Endodermal cell (in vitro differentiated cells): ENCODE measurements at regions not wholly inside any gene's neighbourhood (a gene's known extent, or its start where the extent isn't known, plus 50 kb on each side); places are given as distances from the start of the nearest gene placed in this dataset.

Experiments
- DNase-seq: peaks from one replicate; pipeline ENCODE4 v3.0.0-alpha.2; 2017
- H3K27ac ChIP-seq: 2 replicates; pipeline ENCODE4 v1.5.1; 2013; ENCODE audit warnings: mild to moderate bottlenecking, low read depth, low read length, moderate library complexity
- H3K27me3 ChIP-seq: 2 replicates; pipeline ENCODE4 v1.6.1; 2013; ENCODE audit warnings: mild to moderate bottlenecking, low read length, moderate library complexity; ENCODE audit not compliant: insufficient read depth, control insufficient read depth, poor library complexity, severe bottlenecking
- H3K36me3 ChIP-seq: 2 replicates; pipeline ENCODE4 v1.7.0; 2013; ENCODE audit warnings: mild to moderate bottlenecking, low read length, moderate library complexity; ENCODE audit not compliant: control insufficient read depth, insufficient read depth
- H3K4me1 ChIP-seq: one replicate; pipeline ENCODE4 v1.7.0; 2013; ENCODE audit warnings: low read length; ENCODE audit not compliant: control insufficient read depth, insufficient read depth
- H3K4me3 ChIP-seq: 2 replicates; pipeline ENCODE4 v1.5.1; 2013; ENCODE audit warnings: mild to moderate bottlenecking, low read length, moderate library complexity
- H3K9ac ChIP-seq: 2 replicates; pipeline ENCODE4 v1.6.1; 2013; ENCODE audit warnings: mild to moderate bottlenecking, low read length, moderate library complexity; ENCODE audit not compliant: poor library complexity, severe bottlenecking; ENCODE audit errors: extremely low read depth
- H3K9me3 ChIP-seq: 2 replicates; pipeline ENCODE4 v1.6.1; 2013; ENCODE audit warnings: mild to moderate bottlenecking, low read length, moderate library complexity; ENCODE audit not compliant: control insufficient read depth
- H3K27ac Mint-ChIP-seq: 2 replicates; pipeline ENCODE4 v1.8.0; 2020; ENCODE audit warnings: mixed read lengths
- H3K27me3 Mint-ChIP-seq: 2 replicates; pipeline ENCODE4 v1.8.0; 2021; ENCODE audit warnings: mild to moderate bottlenecking, mixed read lengths; ENCODE audit not compliant: insufficient read depth
- H3K36me3 Mint-ChIP-seq: 2 replicates; pipeline ENCODE4 v1.8.0; 2020; ENCODE audit warnings: low read depth, mixed read lengths
- H3K4me1 Mint-ChIP-seq: 2 replicates; pipeline ENCODE4 v1.8.0; 2020; ENCODE audit warnings: mixed read lengths
- H3K4me3 Mint-ChIP-seq: 2 replicates; pipeline ENCODE4 v1.8.0; 2020; ENCODE audit warnings: mild to moderate bottlenecking, moderate library complexity, mixed read lengths
- H3K9me3 Mint-ChIP-seq: 2 replicates; pipeline ENCODE4 v1.8.0; 2020; ENCODE audit warnings: mild to moderate bottlenecking, mixed read lengths
- CTCF ChIP-seq: fragments of 200-600 bp; sonication (generic); conservative IDR thresholded peaks from 2 replicates; pipeline ENCODE4 v1.5.0; 2021; ENCODE audit warnings: antibody characterized with exemption, mild to moderate bottlenecking
- WGBS, 2 experiments: methylation state at CpG; one replicate each; pipeline versions ENCODE4 v1.1.5 to v1.1.7; 2013; ENCODE audit warnings: missing lambda C conversion rate in 2 of 2, mixed read lengths in 1 of 2; ENCODE audit not compliant: insufficient coverage in 1 of 2, insufficient read length in 1 of 2; 5-methylcytosine and 5-hydroxymethylcytosine counted together

- H3K27ac Mint-ChIP-seq = no peak overlapping the region
- no peak overlapping the region for H3K4me3 Mint-ChIP-seq
- 96 to 100% methylated on average over 3 to 4 of the region's 4 CpGs for WGBS, 2 experiments
- no peaks in the 10 kb centered on the region for H3K36me3 Mint-ChIP-seq
- H3K4me1 Mint-ChIP-seq = peaks cover 28% of the 10 kb centered on the region
- no peaks in the 10 kb centered on the region for H3K27me3 Mint-ChIP-seq
- H3K27me3 ChIP-seq = no peaks in the 10 kb centered on the region
- H3K9ac ChIP-seq = no peak overlapping the region
- H3K36me3 ChIP-seq = no peaks in the 10 kb centered on the region
- TF ChIP-seq CTCF = no peak
- no peaks in the 10 kb centered on the region for H3K9me3 Mint-ChIP-seq
- no peak overlapping the region for H3K4me3 ChIP-seq
- DNase-seq = no peak
- H3K4me1 ChIP-seq = peaks cover 17% of the 10 kb centered on the region
- no peak overlapping the region for H3K27ac ChIP-seq
- H3K9me3 ChIP-seq = no peaks in the 10 kb centered on the region
These were observed 498.4 kb downstream of the PCNX1 start for GRCh38 chr14:71405676-71406075.

GRCh38 chr14:71408362-71409030, 501.2 kb downstream of the PCNX1 start:
- peaks cover 30% of the 10 kb centered on the region for H3K4me1 Mint-ChIP-seq
- no peak for TF ChIP-seq CTCF
- no peak for DNase-seq
- Histone ChIP-seq H3K9me3 (no peaks in the 10 kb centered on the region), H3K4me1 (peaks cover 19% of the 10 kb centered on the region), H3K36me3 (peaks cover 5% of the 10 kb centered on the region), H3K27ac (no peak overlapping the region), H3K4me3 (peak overlapping the region; percentile 42), H3K9ac (no peak overlapping the region), H3K27me3 (no peaks in the 10 kb centered on the region)
- H3K9me3 Mint-ChIP-seq = peaks cover 3% of the 10 kb centered on the region
- peak overlapping the region; percentile 35 for H3K27ac Mint-ChIP-seq
- no peaks in the 10 kb centered on the region for H3K27me3 Mint-ChIP-seq
- no peak overlapping the region for H3K4me3 Mint-ChIP-seq
- WGBS, 2 experiments = 77 to 87% methylated on average over 3 to 7 of the region's 7 CpGs
- H3K36me3 Mint-ChIP-seq = peaks cover 12% of the 10 kb centered on the region

- Histone ChIP-seq H3K4me1 (peaks cover 19% of the 10 kb centered on the region), H3K27me3 (no peaks in the 10 kb centered on the region), H3K9me3 (no peaks in the 10 kb centered on the region), H3K36me3 (peaks cover 7% of the 10 kb centered on the region), H3K9ac (no peak overlapping the region), H3K4me3 (no peak overlapping the region), H3K27ac (no peak overlapping the region)
- TF ChIP-seq CTCF = no peak
- Mint-ChIP-seq H3K36me3 (peaks cover 15% of the 10 kb centered on the region), H3K4me3 (no peak overlapping the region), H3K9me3 (peaks cover 3% of the 10 kb centered on the region), H3K27me3 (no peaks in the 10 kb centered on the region), H3K4me1 (peaks cover 30% of the 10 kb centered on the region), H3K27ac (no peak overlapping the region)
- no peak for DNase-seq
- WGBS, 2 experiments = 84 to 85% methylated on average over 4 to 5 of the region's 5 CpGs
These were observed 503.5 kb downstream of the PCNX1 start for GRCh38 chr14:71410578-71411284.
